MM.1S (cell line): ENCODE measurements at regions not wholly inside any gene's neighbourhood (a gene's known extent, or its start where the extent isn't known, plus 50 kb on each side); places are given as distances from the start of the nearest gene placed in this dataset.

ENCODE experiments used
- CTCF ChIP-seq: fragments of 300-600 bp; sonication (generic); IDR thresholded peaks from 2 replicates; pipeline ENCODE4 v1.5.1; 2016; ENCODE audit warnings: antibody characterized with exemption, low read length, mixed read lengths
- EZH2 ChIP-seq: fragments of 300-600 bp; sonication (generic); optimal IDR thresholded peaks from 2 replicates; pipeline ENCODE3; 2017; ENCODE audit warnings: low read depth, mild to moderate bottlenecking, antibody characterized with exemption, low read length, mixed read lengths
- EZH2phosphoT487 ChIP-seq: fragments of 300-600 bp; sonication (generic); IDR thresholded peaks from 2 replicates; pipeline ENCODE4 v1.6.1; 2018; ENCODE audit warnings: antibody characterized with exemption, low read length

- TF ChIP-seq CTCF (no peak), EZH2 (no peak), EZH2phosphoT487 (no peak)
Measured at GRCh38 chr3:153693207-153693606, 428.0 kb upstream of the ARHGEF26 start.
